ENCODE measurements at regions not wholly inside any gene's neighbourhood (a gene's known extent, or its start where the extent isn't known, plus 50 kb on each side); places are given as distances from the start of the nearest gene placed in this dataset.

GRCh38 chr2:120669121-120669952 lies 66.3 kb upstream of the GLI2 start:
- H3K4me3 ChIP-seq (ENCODE audit: low read length) = no peak overlapping the region
- no peaks in the 10 kb centered on the region for H3K4me1 ChIP-seq (ENCODE audit: control insufficient read depth, insufficient read depth, low read length)
- H3K27ac ChIP-seq (ENCODE audit: low read length) = no peak overlapping the region
- no peaks in the 10 kb centered on the region for H3K27me3 ChIP-seq (ENCODE audit: control insufficient read depth, insufficient read depth)
- WGBS = 19% methylated on average over 23 of the region's 23 CpGs
- intact Hi-C loops (cut with DNase I) = no loop called here
- H3K9me3 ChIP-seq (ENCODE audit: control insufficient read depth, low read length) = no peaks in the 10 kb centered on the region
- no peak for DNase-seq
- ATAC-seq = peak; percentile 22 to 59

DNA sequence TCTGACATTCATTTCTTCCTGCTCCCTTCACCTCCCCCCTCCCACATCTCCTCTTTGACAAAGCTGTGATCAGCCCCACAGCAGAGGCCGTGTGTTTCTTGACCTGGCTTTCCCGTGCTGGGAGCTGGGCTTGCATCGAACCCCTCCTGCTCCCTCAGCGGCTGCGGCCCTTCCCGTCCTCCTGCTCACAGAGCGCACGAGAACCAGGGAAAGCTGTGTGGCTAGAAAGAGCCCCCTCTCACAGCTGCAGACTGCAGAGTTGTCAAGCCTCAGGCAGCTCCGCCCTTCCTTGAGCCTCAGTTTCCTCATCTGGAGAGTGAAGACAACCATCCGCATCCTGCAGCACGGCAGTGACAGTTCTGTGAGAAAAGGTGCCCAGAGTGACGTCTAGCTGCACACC lies 65.7 kb upstream of the GLI2 start:
- no peaks in the 10 kb centered on the region for H3K27me3 ChIP-seq (ENCODE audit: control insufficient read depth, insufficient read depth)
- no peak overlapping the region for H3K4me3 ChIP-seq (ENCODE audit: low read length)
- ATAC-seq = no peak
- no peaks in the 10 kb centered on the region for H3K9me3 ChIP-seq (ENCODE audit: control insufficient read depth, low read length)
- no peak overlapping the region for H3K27ac ChIP-seq (ENCODE audit: low read length)
- WGBS = 59% methylated on average over 12 of the region's 12 CpGs
- intact Hi-C loops (cut with DNase I) = loop anchor here in 2 of 4 donors (10.0 kb wide), 2 partner anchors 115 to 125 kb away; no protein-coding TSS in a partner anchor
- no peaks in the 10 kb centered on the region for H3K4me1 ChIP-seq (ENCODE audit: control insufficient read depth, insufficient read depth, low read length)
- no peak for DNase-seq

DNA sequence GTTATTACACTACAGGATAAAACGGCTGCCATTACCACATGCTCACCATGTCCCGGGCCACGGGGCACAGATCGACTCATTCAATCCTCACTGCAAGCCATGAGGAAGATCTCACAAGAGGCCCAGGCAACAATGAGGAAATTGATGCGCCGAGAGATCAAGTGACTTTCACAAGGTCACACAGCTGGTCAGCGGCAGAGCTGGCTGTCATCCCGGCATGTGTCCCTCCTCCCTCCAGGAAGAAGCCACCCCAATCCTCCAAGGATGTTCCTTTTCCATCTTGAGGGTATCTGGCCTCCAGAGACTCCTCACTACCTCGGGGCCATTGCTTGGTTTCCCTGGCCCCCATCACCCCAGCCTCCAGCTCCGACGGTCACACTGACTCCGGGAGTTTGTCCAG lies 65.3 kb upstream of the GLI2 start:
- H3K9me3 ChIP-seq (ENCODE audit: control insufficient read depth, low read length) = no peaks in the 10 kb centered on the region
- H3K4me1 ChIP-seq (ENCODE audit: control insufficient read depth, insufficient read depth, low read length) = no peaks in the 10 kb centered on the region
- H3K27me3 ChIP-seq (ENCODE audit: control insufficient read depth, insufficient read depth) = no peaks in the 10 kb centered on the region
- ATAC-seq (no peak), DNase-seq (no peak)
- no peak overlapping the region for H3K4me3 ChIP-seq (ENCODE audit: low read length)
- intact Hi-C loops (cut with DNase I) = loop anchor here in 2 of 4 donors (10.0 kb wide), 2 partner anchors 116 to 126 kb away; no protein-coding TSS in a partner anchor
- H3K27ac ChIP-seq (ENCODE audit: low read length) = no peak overlapping the region
- 80% methylated on average over 12 of the region's 12 CpGs for WGBS

- Histone ChIP-seq H3K4me1 (ENCODE audit: control insufficient read depth, insufficient read depth, low read length) (no peaks in the 10 kb centered on the region), H3K27ac (ENCODE audit: low read length) (no peak overlapping the region), H3K27me3 (ENCODE audit: control insufficient read depth, insufficient read depth) (no peaks in the 10 kb centered on the region), H3K9me3 (ENCODE audit: control insufficient read depth, low read length) (no peaks in the 10 kb centered on the region), H3K4me3 (ENCODE audit: low read length) (no peak overlapping the region)
- ATAC-seq (no peak), DNase-seq (no peak)
- WGBS = 72% methylated on average over 16 of the region's 16 CpGs
- intact Hi-C loops (cut with DNase I) = loop anchor here in 2 of 4 donors (10.0 kb wide), 2 partner anchors 116 to 126 kb away; no protein-coding TSS in a partner anchor
Measured at GRCh38 chr2:120670771-120671480, 64.7 kb upstream of the GLI2 start.

DNA sequence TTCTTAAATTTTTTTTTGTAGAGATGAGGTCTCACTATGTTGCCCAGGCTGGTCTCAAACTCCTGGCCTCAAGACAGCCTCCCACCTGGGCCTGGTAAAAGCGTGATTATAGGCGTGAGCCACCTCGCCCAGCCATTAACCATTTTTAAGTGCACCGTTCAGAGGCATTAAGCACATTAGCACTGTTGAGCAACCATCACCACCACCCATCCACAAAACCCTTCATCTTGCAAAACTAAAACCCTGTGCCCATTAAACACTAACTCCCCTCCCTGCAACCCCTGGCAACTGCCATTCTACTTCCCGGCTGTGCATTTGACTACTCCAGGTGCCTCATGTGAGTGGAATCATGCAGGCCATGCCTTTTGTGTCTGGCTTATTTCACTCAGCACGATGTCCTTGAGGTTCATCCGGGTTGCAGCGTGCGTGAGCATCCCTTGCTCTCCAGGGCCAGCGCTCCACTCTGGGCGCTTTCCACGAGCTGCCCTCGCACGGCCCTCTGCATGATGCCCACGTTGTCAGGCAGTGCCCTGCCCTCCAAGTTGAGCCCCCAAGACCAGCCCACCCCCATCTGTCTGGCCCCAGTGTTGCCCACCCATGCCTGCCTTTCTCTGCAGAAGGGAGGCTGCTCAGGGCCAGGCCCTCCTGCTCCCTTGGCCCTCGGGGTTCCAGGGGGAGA lies 63.0 kb upstream of the GLI2 start:
- H3K9me3 ChIP-seq (ENCODE audit: control insufficient read depth, low read length) = no peaks in the 10 kb centered on the region
- H3K27me3 ChIP-seq (ENCODE audit: control insufficient read depth, insufficient read depth) = no peaks in the 10 kb centered on the region

DNA sequence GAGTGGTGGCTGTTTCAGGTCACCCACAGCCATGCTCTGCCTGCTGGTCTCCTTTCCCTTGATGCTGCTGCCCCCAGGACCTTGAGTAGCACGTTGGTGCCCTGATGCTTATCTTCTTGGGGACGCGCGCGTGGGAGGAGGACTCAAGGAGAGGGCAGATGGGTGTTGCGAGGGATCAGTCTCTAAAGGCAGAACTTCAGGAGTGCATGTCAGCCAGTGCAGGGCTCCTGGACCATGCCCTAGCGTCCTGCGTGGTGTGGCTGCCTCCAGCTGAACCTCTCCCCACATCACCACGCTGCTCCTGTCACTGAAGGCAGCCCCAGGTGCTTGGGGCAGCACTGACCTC lies 62.5 kb upstream of the GLI2 start:
- no peak for DNase-seq
- Histone ChIP-seq H3K4me1 (ENCODE audit: control insufficient read depth, insufficient read depth, low read length) (no peaks in the 10 kb centered on the region), H3K27me3 (ENCODE audit: control insufficient read depth, insufficient read depth) (no peaks in the 10 kb centered on the region), H3K27ac (ENCODE audit: low read length) (no peak overlapping the region), H3K4me3 (ENCODE audit: low read length) (no peak overlapping the region), H3K9me3 (ENCODE audit: control insufficient read depth, low read length) (no peaks in the 10 kb centered on the region)
- WGBS = 91% methylated on average over 9 of the region's 9 CpGs
- ATAC-seq = no peak
- intact Hi-C loops (cut with DNase I) = loop anchor here in 3 of 4 donors (2.0 to 10.0 kb wide), 3 partner anchors 118 to 330 kb away; no protein-coding TSS in a partner anchor

More for the DNA sequence above, 63.0 kb upstream of the GLI2 start:
- Histone ChIP-seq H3K4me1 (ENCODE audit: control insufficient read depth, insufficient read depth, low read length) (no peaks in the 10 kb centered on the region), H3K27ac (ENCODE audit: low read length) (no peak overlapping the region), H3K4me3 (ENCODE audit: low read length) (no peak overlapping the region)
- intact Hi-C loops (cut with DNase I) = loop anchor here in 3 of 4 donors (2.0 to 10.0 kb wide), 3 partner anchors 118 to 330 kb away; no protein-coding TSS in a partner anchor
- no peak for DNase-seq
- 85% methylated on average over 16 of the region's 16 CpGs for WGBS
- ATAC-seq = no peak

- DNase-seq = peak in 1 of 3 donors; percentile 50
- Histone ChIP-seq H3K27ac (ENCODE audit: low read length) (no peak overlapping the region), H3K9me3 (ENCODE audit: control insufficient read depth, low read length) (no peaks in the 10 kb centered on the region), H3K27me3 (ENCODE audit: control insufficient read depth, insufficient read depth) (no peaks in the 10 kb centered on the region), H3K4me1 (ENCODE audit: control insufficient read depth, insufficient read depth, low read length) (no peaks in the 10 kb centered on the region), H3K4me3 (ENCODE audit: low read length) (no peak overlapping the region)
- intact Hi-C loops (cut with DNase I) = loop anchor here in 3 of 4 donors (2.0 to 10.0 kb wide), 3 partner anchors 119 to 331 kb away; no protein-coding TSS in a partner anchor
- ATAC-seq = no peak
- 87% methylated on average over 13 of the region's 13 CpGs for WGBS
Measured at GRCh38 chr2:120673571-120674061, 62.1 kb upstream of the GLI2 start.

- no peak overlapping the region for H3K4me3 ChIP-seq (ENCODE audit: low read length)
- no peak for DNase-seq
Measured at GRCh38 chr2:120674246-120675170, 61.2 kb upstream of the GLI2 start.

GRCh38 chr2:120675460-120676130 lies 60.1 kb upstream of the GLI2 start:
- no peaks in the 10 kb centered on the region for H3K27me3 ChIP-seq (ENCODE audit: control insufficient read depth, insufficient read depth)
- 36% methylated on average over 26 of the region's 26 CpGs for WGBS
- no peak overlapping the region for H3K4me3 ChIP-seq (ENCODE audit: low read length)
- ATAC-seq = peak; percentile 39 to 46
- no peaks in the 10 kb centered on the region for H3K4me1 ChIP-seq (ENCODE audit: control insufficient read depth, insufficient read depth, low read length)
- no peak overlapping the region for H3K27ac ChIP-seq (ENCODE audit: low read length)
- H3K9me3 ChIP-seq (ENCODE audit: control insufficient read depth, low read length) = no peaks in the 10 kb centered on the region
- peak; percentile 59 to 81 (median 80) for DNase-seq
- intact Hi-C loops (cut with DNase I) = loop anchor here in 2 of 4 donors (5.0 to 10.0 kb wide), 3 partner anchors 121 to 328 kb away; partner anchors contain the start of gene INHBB (in 1 of the 2)

More at GRCh38 chr2:120674246-120675170, 61.2 kb upstream of the GLI2 start:
- Histone ChIP-seq H3K27me3 (ENCODE audit: control insufficient read depth, insufficient read depth) (no peaks in the 10 kb centered on the region), H3K27ac (ENCODE audit: low read length) (no peak overlapping the region), H3K9me3 (ENCODE audit: control insufficient read depth, low read length) (no peaks in the 10 kb centered on the region), H3K4me1 (ENCODE audit: control insufficient read depth, insufficient read depth, low read length) (no peaks in the 10 kb centered on the region)
- ATAC-seq = no peak
- 88% methylated on average over 21 of the region's 21 CpGs for WGBS
- intact Hi-C loops (cut with DNase I) = loop anchor here in 2 of 4 donors (5.0 to 10.0 kb wide), 3 partner anchors 120 to 327 kb away; partner anchors contain the start of gene INHBB (in 1 of the 2)
